HUES64 (cell line): ENCODE measurements at regions not wholly inside any gene's neighbourhood (a gene's known extent, or its start where the extent isn't known, plus 50 kb on each side); places are given as distances from the start of the nearest gene placed in this dataset.
"Not testable (repeated sequence)": the region's sequence is repeated elsewhere in the genome, so short reads cannot be mapped to it uniquely, and the experiment has no call there.

Source experiments
- H3K27ac ChIP-seq: 2 replicates; pipeline ENCODE4 v1.7.0; 2013; ENCODE audit warnings: low read depth, low read length, inconsistent platforms
- H3K27me3 ChIP-seq: 2 replicates; pipeline ENCODE4 v1.6.1; 2013; ENCODE audit warnings: mild to moderate bottlenecking, low read length; ENCODE audit not compliant: insufficient read depth
- H3K36me3 ChIP-seq: 2 replicates; pipeline ENCODE4 v1.6.1; 2013; ENCODE audit warnings: mild to moderate bottlenecking, low read length; ENCODE audit not compliant: insufficient read depth
- H3K4me1 ChIP-seq: 2 replicates; pipeline ENCODE4 v1.6.1; 2013; ENCODE audit warnings: mild to moderate bottlenecking, low read length, moderate library complexity; ENCODE audit not compliant: insufficient read depth
- H3K4me3 ChIP-seq: 2 replicates; pipeline ENCODE4 v1.5.1; 2013; ENCODE audit warnings: mild to moderate bottlenecking, low read length, moderate library complexity
- H3K9ac ChIP-seq: 2 replicates; pipeline ENCODE4 v1.6.1; 2013; ENCODE audit warnings: mild to moderate bottlenecking, low read depth, low read length
- H3K9me3 ChIP-seq: 2 replicates; pipeline ENCODE4 v1.6.1; 2013; ENCODE audit warnings: low read depth, low read length; ENCODE audit not compliant: insufficient read depth
- WGBS: fragments of 150-250, 120-280 bp; methylation state at CpG from one replicate; pipeline ENCODE4 v1.1.7; 2013; ENCODE audit warnings: missing lambda C conversion rate; 5-methylcytosine and 5-hydroxymethylcytosine counted together

GRCh38 chr15:20066173-20066572 is 475.4 kb downstream of the GOLGA6L6 start:
- H3K4me1 ChIP-seq, H3K36me3 ChIP-seq, H3K9ac ChIP-seq, H3K4me3 ChIP-seq, H3K9me3 ChIP-seq, H3K27ac ChIP-seq, H3K27me3 ChIP-seq: not testable (repeated sequence)
- WGBS: 55% methylated on average over 2 of the region's 5 CpGs

GRCh38 chr15:20065508-20065907 is 476.1 kb downstream of the GOLGA6L6 start:
- 93% methylated on average over 6 of the region's 10 CpGs for WGBS
- not testable (repeated sequence) for H3K4me3 ChIP-seq, H3K36me3 ChIP-seq, H3K4me1 ChIP-seq, H3K9ac ChIP-seq, H3K9me3 ChIP-seq, H3K27ac ChIP-seq, H3K27me3 ChIP-seq

GRCh38 chr15:20063167-20063566 is 478.4 kb downstream of the GOLGA6L6 start:
- H3K36me3 ChIP-seq, H3K4me3 ChIP-seq, H3K4me1 ChIP-seq, H3K27ac ChIP-seq, H3K27me3 ChIP-seq, H3K9ac ChIP-seq, H3K9me3 ChIP-seq: not testable (repeated sequence)
- WGBS: 82% methylated on average over 5 of the region's 7 CpGs

DNA sequence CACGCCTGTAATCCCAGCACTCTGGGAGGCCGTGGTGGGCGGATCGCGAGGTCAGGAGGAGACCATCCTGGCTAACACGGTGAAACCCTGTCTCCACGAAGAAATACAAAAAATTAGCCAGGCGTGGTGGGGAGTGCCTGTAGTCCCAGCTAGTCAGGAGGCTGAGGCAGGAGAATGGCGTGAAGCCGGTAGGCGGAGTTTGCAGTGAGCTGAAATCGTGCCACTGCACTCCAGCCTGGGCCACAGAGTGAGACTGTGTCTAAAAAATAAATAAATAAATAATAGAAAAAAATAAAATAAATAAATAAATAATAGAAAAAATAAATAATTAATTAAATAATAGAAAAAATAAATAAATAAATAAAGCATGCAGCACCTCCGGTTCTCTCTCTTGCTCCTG is 480.8 kb downstream of the GOLGA6L6 start:
- peaks cover 10% of the 10 kb centered on the region; the same call in 1 of the 2 replicates for H3K9me3 ChIP-seq
- H3K4me3 ChIP-seq, H3K9ac ChIP-seq, H3K27me3 ChIP-seq, H3K4me1 ChIP-seq, H3K27ac ChIP-seq, H3K36me3 ChIP-seq: not testable (repeated sequence)
- WGBS: 93% methylated on average over 5 of the region's 13 CpGs

DNA sequence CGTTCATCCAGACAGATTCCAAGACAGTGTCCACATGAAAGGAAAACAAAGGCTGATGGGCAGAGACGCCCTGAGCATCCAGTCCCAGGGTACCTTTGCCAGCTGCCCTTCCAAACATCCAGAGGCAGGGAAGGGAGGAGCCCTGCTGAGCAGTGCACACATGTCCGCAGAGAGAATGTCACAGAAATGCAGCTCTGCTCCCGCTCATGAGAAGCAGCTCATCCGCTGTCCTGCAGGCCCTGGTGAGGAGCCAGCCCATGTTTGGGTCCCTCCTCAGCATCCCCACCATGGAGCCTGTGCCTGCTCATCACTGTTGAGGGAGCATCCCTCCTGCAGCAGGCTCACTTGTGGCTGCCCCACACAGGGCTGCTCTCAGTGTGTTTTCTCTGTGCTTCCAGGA is 484.7 kb downstream of the GOLGA6L6 start:
- 81% methylated on average over 4 of the region's 5 CpGs for WGBS
- not testable (repeated sequence) for H3K27ac ChIP-seq, H3K4me3 ChIP-seq, H3K9ac ChIP-seq, H3K9me3 ChIP-seq, H3K36me3 ChIP-seq, H3K27me3 ChIP-seq, H3K4me1 ChIP-seq

DNA sequence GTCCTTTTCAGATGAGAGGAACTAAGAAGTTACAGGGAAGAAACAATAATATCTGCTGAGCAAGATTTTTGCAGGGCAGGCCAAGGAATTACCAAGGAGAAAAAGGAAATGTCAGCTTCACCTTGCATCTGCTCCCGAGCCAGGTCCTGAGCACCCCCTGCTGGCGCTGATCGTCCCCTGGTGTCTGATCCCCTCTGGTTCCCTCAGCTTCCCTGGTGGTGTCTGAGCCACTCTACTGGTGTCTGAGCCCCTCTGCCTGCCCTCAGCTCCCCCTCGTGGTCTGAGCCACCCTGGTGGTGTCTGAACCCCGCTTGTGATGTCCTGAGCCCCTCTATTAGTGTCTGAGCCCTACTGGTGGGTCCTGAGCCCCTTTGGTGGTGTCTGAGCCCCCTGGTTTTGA is 485.7 kb downstream of the GOLGA6L6 start:
- not testable (repeated sequence) for H3K9ac ChIP-seq, H3K4me3 ChIP-seq, H3K27me3 ChIP-seq, H3K9me3 ChIP-seq, H3K27ac ChIP-seq, H3K4me1 ChIP-seq, H3K36me3 ChIP-seq
- WGBS: 71% methylated on average over 3 of the region's 5 CpGs

DNA sequence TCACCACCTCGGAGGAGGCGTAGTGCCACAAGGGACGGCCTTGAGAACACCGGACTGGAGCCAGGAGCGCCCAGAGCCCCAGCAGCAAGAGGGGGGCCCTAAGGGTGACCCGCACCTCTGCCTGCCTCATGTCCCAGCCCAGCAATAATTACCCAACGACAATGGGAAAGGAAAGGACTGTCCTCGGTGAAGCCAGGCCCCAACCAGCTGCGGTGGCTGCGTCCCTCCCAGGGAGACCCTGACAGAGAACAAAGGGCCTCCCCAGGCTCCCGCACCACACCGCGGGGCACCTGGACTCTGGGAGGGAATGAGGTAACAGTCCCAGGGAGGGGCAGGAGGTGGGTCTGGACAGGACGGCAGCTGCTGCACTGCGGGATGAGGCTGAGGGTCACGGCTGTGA is 493.4 kb downstream of the GOLGA6L6 start:
- H3K36me3 ChIP-seq, H3K27me3 ChIP-seq, H3K9me3 ChIP-seq, H3K27ac ChIP-seq, H3K9ac ChIP-seq, H3K4me1 ChIP-seq, H3K4me3 ChIP-seq: not testable (repeated sequence)
- WGBS: 90% methylated on average over 11 of the region's 16 CpGs

- no CpG with 5 or more reads among the region's 5 CpGs for WGBS
- not testable (repeated sequence) for H3K9me3 ChIP-seq, H3K9ac ChIP-seq, H3K4me1 ChIP-seq, H3K27me3 ChIP-seq, H3K27ac ChIP-seq, H3K36me3 ChIP-seq, H3K4me3 ChIP-seq
Measured at GRCh38 chr15:20045165-20045564, 496.4 kb downstream of the GOLGA6L6 start.

DNA sequence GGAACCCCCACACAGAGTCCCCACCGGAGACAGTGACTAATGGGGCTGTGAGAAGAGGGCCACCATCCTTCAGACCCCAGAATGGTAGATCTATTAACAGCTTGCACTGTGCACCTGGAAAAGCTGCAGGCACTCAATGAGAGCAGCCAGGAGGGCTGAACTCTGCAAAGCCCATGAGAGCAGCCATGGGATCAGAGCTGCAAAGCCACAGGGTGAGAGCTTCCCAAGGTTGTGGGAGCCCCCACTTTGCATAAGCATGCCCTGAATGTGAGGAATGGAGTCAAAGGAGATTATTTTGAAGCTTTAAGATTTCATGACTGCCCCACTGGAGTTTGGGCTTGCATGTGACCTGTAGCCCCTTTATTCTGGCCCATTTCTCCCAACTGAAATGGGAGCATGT is 500.9 kb downstream of the GOLGA6L6 start:
- H3K9me3 ChIP-seq, H3K4me3 ChIP-seq, H3K27ac ChIP-seq, H3K9ac ChIP-seq, H3K27me3 ChIP-seq, H3K36me3 ChIP-seq, H3K4me1 ChIP-seq: not testable (repeated sequence)
- WGBS: no CpG with 5 or more reads among the region's 1 CpG

DNA sequence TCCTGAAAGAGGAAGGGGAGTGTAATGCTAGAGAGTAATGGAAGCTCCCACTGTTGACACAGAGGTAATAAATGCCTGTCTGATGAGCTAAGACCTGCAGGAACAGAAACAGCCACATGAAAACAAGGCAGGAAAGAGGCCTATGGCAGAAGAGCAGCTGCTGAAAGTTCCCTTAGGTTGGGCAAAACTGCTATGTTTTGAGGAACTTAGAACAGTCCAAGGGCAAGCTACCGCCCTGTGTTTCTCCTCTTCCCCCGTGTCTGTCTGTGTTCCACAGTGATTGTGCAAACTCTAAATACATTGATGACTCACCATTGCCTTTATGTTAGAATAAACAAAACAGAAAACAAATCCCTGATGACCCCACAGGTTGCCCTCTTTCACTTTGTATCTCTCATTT is 516.6 kb downstream of the GOLGA6L6 start:
- not testable (repeated sequence) for H3K9ac ChIP-seq, H3K4me3 ChIP-seq, H3K27me3 ChIP-seq, H3K36me3 ChIP-seq, H3K4me1 ChIP-seq, H3K9me3 ChIP-seq, H3K27ac ChIP-seq
- no CpG with 5 or more reads among the region's 2 CpGs for WGBS

GRCh38 chr15:20022349-20022748 is 519.3 kb downstream of the GOLGA6L6 start:
- not testable (repeated sequence) for H3K4me1 ChIP-seq, H3K27me3 ChIP-seq, H3K27ac ChIP-seq, H3K9me3 ChIP-seq, H3K9ac ChIP-seq, H3K4me3 ChIP-seq, H3K36me3 ChIP-seq
- WGBS: no CpG with 5 or more reads among the region's 6 CpGs

- H3K27me3 ChIP-seq, H3K4me1 ChIP-seq, H3K36me3 ChIP-seq, H3K9me3 ChIP-seq, H3K9ac ChIP-seq, H3K27ac ChIP-seq, H3K4me3 ChIP-seq: not testable (repeated sequence)
- WGBS: no CpG with 5 or more reads among the region's 7 CpGs
Measured at GRCh38 chr15:20021351-20021750, 520.2 kb downstream of the GOLGA6L6 start.
